Neutrophil (primary cell): ENCODE measurements at regions not wholly inside any gene's neighbourhood (a gene's known extent, or its start where the extent isn't known, plus 50 kb on each side); places are given as distances from the start of the nearest gene placed in this dataset.
"Not testable (repeated sequence)": the region's sequence is repeated elsewhere in the genome, so short reads cannot be mapped to it uniquely, and the experiment has no call there.

Experiments
- H3K27ac ChIP-seq: fragments of 200-600 bp; sonication (generic); 2 replicates; pipeline ENCODE4 v1.5.1; 2016; ENCODE audit warnings: mild to moderate bottlenecking, moderate library complexity
- H3K27me3 ChIP-seq: fragments of 200-600 bp; sonication (generic); 2 replicates; pipeline ENCODE4 v1.6.0; 2016; ENCODE audit warnings: mild to moderate bottlenecking
- H3K36me3 ChIP-seq: fragments of 200-600 bp; sonication (generic); 2 replicates; pipeline ENCODE4 v1.5.1; 2017
- H3K4me1 ChIP-seq, 2 experiments: fragments of 200-600 bp in 1 of 2; sonication (generic) in 1 of 2; 1 replicate in 1 of 2; 2 replicates in 1 of 2; pipeline versions ENCODE4 v1.5.1 to v1.6.1; 2013 to 2016; ENCODE audit warnings: low read depth in 1 of 2, low read length in 1 of 2, mild to moderate bottlenecking in 1 of 2, moderate library complexity in 1 of 2; ENCODE audit not compliant: control insufficient read depth in 1 of 2, insufficient read depth in 1 of 2
- H3K4me3 ChIP-seq, 2 experiments: fragments of 200-600 bp in 1 of 2; sonication (generic) in 1 of 2; 1 replicate in 1 of 2; 2 replicates in 1 of 2; pipeline ENCODE4 v1.5.1; 2013 to 2016; ENCODE audit warnings: low read depth in 1 of 2, low read length in 1 of 2, mild to moderate bottlenecking in 1 of 2, moderate library complexity in 1 of 2
- H3K9me3 ChIP-seq: fragments of 200-600 bp; sonication (generic); 2 replicates; pipeline ENCODE4 v1.5.1; 2016
- CTCF ChIP-seq: fragments of 200-600 bp; sonication (generic); IDR thresholded peaks from 2 replicates; pipeline ENCODE4 v1.5.1; 2016; ENCODE audit warnings: antibody characterized with exemption

GRCh38 chr1:224054012-224054411 is 59.9 kb upstream of the FBXO28 start:
- Histone ChIP-seq H3K36me3 (no peaks in the 10 kb centered on the region), H3K9me3 (no peaks in the 10 kb centered on the region)

GRCh38 chr1:224053456-224053855 is 60.5 kb upstream of the FBXO28 start:
- no peaks in the 10 kb centered on the region for H3K4me1 ChIP-seq
- no peak overlapping the region for H3K4me3 ChIP-seq
- TF ChIP-seq CTCF = no peak
- no peak overlapping the region for H3K27ac ChIP-seq
- no peaks in the 10 kb centered on the region for H3K36me3 ChIP-seq
- no peaks in the 10 kb centered on the region for H3K27me3 ChIP-seq
- no peaks in the 10 kb centered on the region for H3K9me3 ChIP-seq

More at GRCh38 chr1:224054012-224054411, 59.9 kb upstream of the FBXO28 start:
- Histone ChIP-seq H3K27me3 (no peaks in the 10 kb centered on the region), H3K4me3 (no peak overlapping the region), H3K4me1 (no peaks in the 10 kb centered on the region), H3K27ac (no peak overlapping the region)
- no peak for TF ChIP-seq CTCF

- Histone ChIP-seq H3K9me3 (no peaks in the 10 kb centered on the region), H3K4me1 (no peaks in the 10 kb centered on the region), H3K36me3 (no peaks in the 10 kb centered on the region), H3K27me3 (no peaks in the 10 kb centered on the region), H3K27ac (no peak overlapping the region), H3K4me3 (no peak overlapping the region)
- TF ChIP-seq CTCF = no peak
These were observed 61.1 kb upstream of the FBXO28 start for GRCh38 chr1:224052772-224053171.

GRCh38 chr1:224051782-224052181 is 62.1 kb upstream of the FBXO28 start:
- not testable (repeated sequence) for H3K36me3 ChIP-seq, H3K4me1 ChIP-seq, H3K27ac ChIP-seq, H3K27me3 ChIP-seq, H3K4me3 ChIP-seq, H3K9me3 ChIP-seq

GRCh38 chr1:224051086-224051406 is 62.9 kb upstream of the FBXO28 start:
- Histone ChIP-seq H3K27me3 (no peaks in the 10 kb centered on the region), H3K4me1 (no peaks in the 10 kb centered on the region), H3K9me3 (no peaks in the 10 kb centered on the region), H3K36me3 (no peaks in the 10 kb centered on the region), H3K27ac (no peak overlapping the region), H3K4me3 (no peak overlapping the region)
- no peak for TF ChIP-seq CTCF

- no peaks in the 10 kb centered on the region for H3K4me1 ChIP-seq
- no peak for TF ChIP-seq CTCF
- no peaks in the 10 kb centered on the region for H3K36me3 ChIP-seq
- H3K4me3 ChIP-seq = no peak overlapping the region
- no peaks in the 10 kb centered on the region for H3K9me3 ChIP-seq
- no peaks in the 10 kb centered on the region for H3K27me3 ChIP-seq
- no peak overlapping the region for H3K27ac ChIP-seq
These were observed 66.4 kb upstream of the FBXO28 start for GRCh38 chr1:224047538-224047937.
